Lower leg skin (tissue), 3 donors: ENCODE measurements at regions not wholly inside any gene's neighbourhood (a gene's known extent, or its start where the extent isn't known, plus 50 kb on each side); places are given as distances from the start of the nearest gene placed in this dataset.

ENCODE experiments used
- CTCF ChIP-seq, 3 donors: fragments of 450-650 bp; IDR thresholded peaks; one replicate each; pipeline ENCODE4 v1.5.1; 2016; ENCODE audit warnings: antibody characterized with exemption in 3 of 3, mild to moderate bottlenecking in 3 of 3, moderate library complexity in 2 of 3
- POLR2A ChIP-seq, 2 donors: fragments of 450-650 bp; IDR thresholded peaks; one replicate each; pipeline ENCODE4 v1.6.1; 2016 to 2017; ENCODE audit warnings: antibody characterized with exemption in 2 of 2, mild to moderate bottlenecking in 1 of 2, moderate library complexity in 1 of 2

GRCh38 chr2:239805414-239805813 lies 219.7 kb downstream of the NDUFA10 start:
- TF ChIP-seq CTCF (IDR thresholded peaks at IDR 0.05) (no peak), POLR2A (IDR thresholded peaks at IDR 0.05) (no peak)
